Transverse colon (tissue), 4 donors: ENCODE measurements at regions not wholly inside any gene's neighbourhood (a gene's known extent, or its start where the extent isn't known, plus 50 kb on each side); places are given as distances from the start of the nearest gene placed in this dataset.

Source experiments
- DNase-seq: peaks from one replicate; pipeline ENCODE4 v3.0.0-alpha.2; 2019
- H3K27ac ChIP-seq, 4 donors: fragments of 200-600 bp; sonication (generic); 2 replicates each; pipeline ENCODE4 v1.5.1; 2016 to 2018; ENCODE audit warnings: inconsistent platforms in 4 of 4
- H3K27me3 ChIP-seq: fragments of 200-600 bp; sonication (generic); 2 replicates; pipeline ENCODE4 v1.5.1; 2017; ENCODE audit warnings: inconsistent platforms
- H3K36me3 ChIP-seq, 4 donors: fragments of 200-600 bp; sonication (generic); 2 replicates each; pipeline ENCODE4 v1.5.1; 2017 to 2019; ENCODE audit warnings: inconsistent platforms in 4 of 4
- H3K4me1 ChIP-seq, 4 donors: fragments of 200-600 bp; sonication (generic); 2 replicates each; pipeline ENCODE4 v1.5.1; 2017 to 2020; ENCODE audit warnings: inconsistent platforms in 4 of 4
- H3K4me3 ChIP-seq, 4 donors: fragments of 200-600 bp; sonication (generic); 1 replicate in 1 of 4; 2 replicates in 3 of 4; pipeline versions ENCODE4 v1.5.1 to v1.6.1; 2017 to 2019; ENCODE audit warnings: inconsistent platforms in 4 of 4
- H3K9me3 ChIP-seq, 2 donors: fragments of 200-600 bp; sonication (generic); 2 replicates each; pipeline ENCODE4 v1.5.1; 2017 to 2019; ENCODE audit warnings: inconsistent platforms in 2 of 2
- CTCF ChIP-seq, 5 experiments: fragments of 200-600 bp in 3 of 5; fragments of 450-650 bp in 2 of 5; sonication (generic) in 3 of 5; IDR thresholded peaks; 1 replicate in 2 of 5; 2 replicates in 3 of 5; pipeline ENCODE4 v1.5.1; 2016 to 2017; ENCODE audit warnings: antibody characterized with exemption in 5 of 5, inconsistent platforms in 3 of 5, mild to moderate bottlenecking in 2 of 5, moderate library complexity in 1 of 5
- EP300 ChIP-seq: sonication (generic); formaldehyde crosslinking; IDR thresholded peaks from one replicate; pipeline ENCODE4 v1.6.1; 2017; ENCODE audit warnings: antibody characterized with exemption, low read depth
- POLR2A ChIP-seq: fragments of 450-650 bp; IDR thresholded peaks from one replicate; pipeline ENCODE4 v1.6.1; 2016; ENCODE audit warnings: antibody characterized with exemption, mild to moderate bottlenecking, moderate library complexity
- POLR2AphosphoS5 ChIP-seq, 3 donors: sonication (generic); formaldehyde crosslinking; IDR thresholded peaks; one replicate each; pipeline ENCODE4 v1.6.1; 2016; ENCODE audit warnings: antibody characterized with exemption in 3 of 3
- WGBS, 2 donors: methylation state at CpG; one replicate each; pipeline ENCODE4 v1.1.5; 2018; ENCODE audit warnings: low coverage in 1 of 2; 5-methylcytosine and 5-hydroxymethylcytosine counted together
- in situ Hi-C, 4 donors: fragments of 200-750 bp; cut with MboI; loops; one replicate each; pipeline versions ENCODE4 v1.15.0 to v1.15.1; 2017; ENCODE audit warnings: low sequenced_read_pairs in 3 of 4, low pct_ligation_motif_present in 1 of 4, low pct_unique_long_range_greater_than_20kb in 1 of 4
- intact Hi-C: fragments of 100-400 bp; cut with DNase I; formaldehyde crosslinking; loops from one replicate; pipeline ENCODE4 v1.15.1; 2023; ENCODE audit warnings: low total_unique reads

- Histone ChIP-seq H3K4me1 (no peaks in the 10 kb centered on the region), H3K36me3 (no peaks in the 10 kb centered on the region), H3K27ac (no peak overlapping the region), H3K9me3 (no peaks in the 10 kb centered on the region), H3K4me3 (no peak overlapping the region), H3K27me3 (no peaks in the 10 kb centered on the region)
- intact Hi-C loops (no loop called here), in situ Hi-C loops (no loop called here)
- WGBS, 2 donors = 92 to 100% methylated on average over 1 to 2 of the region's 2 CpGs
- TF ChIP-seq POLR2AphosphoS5 (IDR thresholded peaks at IDR 0.05) = no peak
- TF ChIP-seq POLR2A = no peak
- no peak for TF ChIP-seq CTCF (IDR thresholded peaks at IDR 0.05)
- TF ChIP-seq EP300 = no peak
- no peak for DNase-seq
Observed at GRCh38 chr13:47215736-47216135, 318.9 kb upstream of the HTR2A start.

DNA sequence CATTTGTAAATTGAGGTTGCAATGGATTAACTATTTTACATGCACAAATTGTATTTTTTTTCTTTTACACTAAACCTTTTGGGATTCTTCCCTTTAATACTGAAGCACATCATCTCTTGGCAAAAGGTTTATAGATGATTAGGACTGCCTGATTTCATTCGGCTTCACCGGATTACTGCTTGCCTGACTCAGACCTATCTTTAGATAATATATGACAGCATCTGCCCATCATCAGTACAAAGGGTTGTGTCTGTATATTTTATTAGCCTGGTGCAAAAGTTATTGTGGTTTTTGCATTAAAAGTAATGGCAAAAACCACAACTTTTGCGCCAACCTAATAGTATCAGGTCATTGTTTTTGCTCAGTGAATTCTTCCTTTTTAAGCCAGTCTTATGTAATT, 316.2 kb upstream of the HTR2A start:
- Histone ChIP-seq H3K4me3 (no peak overlapping the region), H3K9me3 (no peaks in the 10 kb centered on the region), H3K27me3 (no peaks in the 10 kb centered on the region), H3K4me1 (no peaks in the 10 kb centered on the region), H3K36me3 (no peaks in the 10 kb centered on the region), H3K27ac (no peak overlapping the region)
- 88 to 94% methylated on average over 2 to 3 of the region's 3 CpGs for WGBS, 2 donors
- TF ChIP-seq CTCF (IDR thresholded peaks at IDR 0.05) = no peak
- no peak for TF ChIP-seq POLR2A
- TF ChIP-seq EP300 = no peak
- no peak for TF ChIP-seq POLR2AphosphoS5 (IDR thresholded peaks at IDR 0.05)
- no peak for DNase-seq
- intact Hi-C loops = no loop called here
- in situ Hi-C loops = no loop called here

GRCh38 chr13:47211106-47211505, 314.3 kb upstream of the HTR2A start:
- H3K27ac ChIP-seq = no peak overlapping the region
- no peak for TF ChIP-seq EP300
- TF ChIP-seq POLR2AphosphoS5 (IDR thresholded peaks at IDR 0.05) = no peak
- no peak for TF ChIP-seq CTCF (IDR thresholded peaks at IDR 0.05)
- TF ChIP-seq POLR2A = no peak
- H3K4me3 ChIP-seq = no peak overlapping the region
- no peak for DNase-seq
- H3K36me3 ChIP-seq = no peaks in the 10 kb centered on the region
- no peaks in the 10 kb centered on the region for H3K9me3 ChIP-seq
- H3K27me3 ChIP-seq = no peaks in the 10 kb centered on the region
- intact Hi-C loops = no loop called here
- no peaks in the 10 kb centered on the region for H3K4me1 ChIP-seq
- in situ Hi-C loops = no loop called here
- WGBS, 2 donors = 16 to 29% methylated on average over 5 of the region's 5 CpGs

- Histone ChIP-seq H3K9me3 (peaks cover 0 to 5% of the 10 kb centered on the region in 2 donors), H3K27ac (no peak overlapping the region), H3K36me3 (no peaks in the 10 kb centered on the region), H3K4me3 (no peak overlapping the region), H3K4me1 (no peaks in the 10 kb centered on the region), H3K27me3 (no peaks in the 10 kb centered on the region)
- DNase-seq = no peak
- 20 to 48% methylated on average over 1 to 3 of the region's 3 CpGs for WGBS, 2 donors
- in situ Hi-C loops = no loop called here
- intact Hi-C loops = no loop called here
- TF ChIP-seq CTCF (IDR thresholded peaks at IDR 0.05) (no peak), POLR2AphosphoS5 (IDR thresholded peaks at IDR 0.05) (no peak), EP300 (no peak), POLR2A (no peak)
Observed at GRCh38 chr13:47206111-47206510, 309.3 kb upstream of the HTR2A start.
